Keratinocyte (primary cell): ENCODE measurements at regions not wholly inside any gene's neighbourhood (a gene's known extent, or its start where the extent isn't known, plus 50 kb on each side); places are given as distances from the start of the nearest gene placed in this dataset.

Source experiments
- EZH2 ChIP-seq: IDR thresholded peaks from one replicate; pipeline ENCODE4 v1.6.1; 2012; ENCODE audit warnings: inconsistent platforms, mild to moderate bottlenecking, low read length, moderate library complexity
- TF ChIP-seq, protein P1 (sequence below), 3 experiments: IDR thresholded peaks in 1 of 3; conservative IDR thresholded peaks in 1 of 3; optimal IDR thresholded peaks in 1 of 3; 2 replicates in 2 of 3; 3 replicates in 1 of 3; pipeline versions ENCODE3 to v1.5.1; 2011; ENCODE audit warnings: low read length in 3 of 3, mild to moderate bottlenecking in 3 of 3, moderate library complexity in 2 of 3, control low read depth in 1 of 3, inconsistent platforms in 1 of 3; ENCODE audit not compliant: insufficient read depth in 2 of 3; ENCODE audit errors: extremely low read depth in 1 of 3

DNA sequence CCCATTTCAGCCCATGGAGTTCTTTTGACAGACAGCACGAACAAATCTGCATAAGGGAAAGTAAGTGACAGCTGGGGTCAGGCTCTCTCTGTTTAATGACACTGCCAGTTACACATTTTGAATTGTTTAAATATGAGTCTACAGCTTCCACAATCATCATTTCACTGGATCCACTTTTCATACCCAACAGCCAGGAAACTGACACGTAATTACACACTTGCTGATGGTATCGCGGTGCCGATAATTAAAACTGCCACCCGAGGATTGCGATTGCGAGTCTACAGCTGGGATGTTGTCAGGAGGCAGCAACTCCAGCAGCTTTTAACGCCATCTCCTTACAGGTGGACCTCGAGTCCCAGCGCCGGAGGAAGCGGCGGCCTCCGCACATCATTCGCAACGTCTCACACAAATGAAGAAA, 230.8 kb upstream of the MGMT start:
- TF ChIP-seq, protein P1, sequence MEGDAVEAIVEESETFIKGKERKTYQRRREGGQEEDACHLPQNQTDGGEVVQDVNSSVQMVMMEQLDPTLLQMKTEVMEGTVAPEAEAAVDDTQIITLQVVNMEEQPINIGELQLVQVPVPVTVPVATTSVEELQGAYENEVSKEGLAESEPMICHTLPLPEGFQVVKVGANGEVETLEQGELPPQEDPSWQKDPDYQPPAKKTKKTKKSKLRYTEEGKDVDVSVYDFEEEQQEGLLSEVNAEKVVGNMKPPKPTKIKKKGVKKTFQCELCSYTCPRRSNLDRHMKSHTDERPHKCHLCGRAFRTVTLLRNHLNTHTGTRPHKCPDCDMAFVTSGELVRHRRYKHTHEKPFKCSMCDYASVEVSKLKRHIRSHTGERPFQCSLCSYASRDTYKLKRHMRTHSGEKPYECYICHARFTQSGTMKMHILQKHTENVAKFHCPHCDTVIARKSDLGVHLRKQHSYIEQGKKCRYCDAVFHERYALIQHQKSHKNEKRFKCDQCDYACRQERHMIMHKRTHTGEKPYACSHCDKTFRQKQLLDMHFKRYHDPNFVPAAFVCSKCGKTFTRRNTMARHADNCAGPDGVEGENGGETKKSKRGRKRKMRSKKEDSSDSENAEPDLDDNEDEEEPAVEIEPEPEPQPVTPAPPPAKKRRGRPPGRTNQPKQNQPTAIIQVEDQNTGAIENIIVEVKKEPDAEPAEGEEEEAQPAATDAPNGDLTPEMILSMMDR (optimal IDR thresholded peaks at IDR 0.05 in 1 of 3, IDR thresholded peaks at IDR 0.05 in 1 of 3, conservative IDR thresholded peaks at IDR 0.05 in 1 of 3; ENCODE audit: extremely low read depth in 1 of 3, insufficient read depth in 2 of 3, low read length in 3 of 3): no peak
- TF ChIP-seq EZH2: no peak
